IMR-90 (cell line): ENCODE measurements at regions not wholly inside any gene's neighbourhood (a gene's known extent, or its start where the extent isn't known, plus 50 kb on each side); places are given as distances from the start of the nearest gene placed in this dataset.

Source experiments
- ATAC-seq: fragments of 200-7000 bp; cut with Tn5 transposase; 2 replicates; pipeline ENCODE4 v1.9.1; 2020; ENCODE audit warnings: low read depth, mild to moderate bottlenecking, moderate library complexity
- BruUV-seq: library from RNA; stranded (reverse); fragments of 400-500 nt; replicated peaks from 2 replicates; lab custom pipeline; 2021; lab: Mats Ljungman, UMichigan
- CTCF ChIA-PET: fragments of 300-600 bp; formaldehyde crosslinking; extraction: SDS; loops from one replicate; lab custom pipeline; 2021; ENCODE audit warnings: antibody characterized with exemption; lab: Yijun Ruan, JAX
- POLR2A ChIA-PET: fragments of 300-600 bp; sonication (Branson Sonifier 250); formaldehyde crosslinking; loops from one replicate; lab custom pipeline; 2022; ENCODE audit warnings: antibody characterized with exemption; ENCODE audit not compliant: unreplicated experiment; lab: Charles Lee
- DNase-seq: peaks from one replicate; pipeline ENCODE4 v3.0.0; 2013
- H2AFZ ChIP-seq: replicated peaks from 2 replicates; pipeline ENCODE3; 2013; ENCODE audit warnings: low read length, mild to moderate bottlenecking; ENCODE audit not compliant: poor library complexity
- H2AK5ac ChIP-seq: 2 replicates; pipeline ENCODE4 v1.6.1; 2013; ENCODE audit warnings: low read depth, low read length, inconsistent platforms
- H2AK9ac ChIP-seq: replicated peaks from 2 replicates; pipeline ENCODE3; 2013; ENCODE audit warnings: mild to moderate bottlenecking, low read depth, low read length, moderate library complexity; ENCODE audit not compliant: poor library complexity
- H2BK120ac ChIP-seq: 2 replicates; pipeline ENCODE4 v1.6.1; 2013; ENCODE audit warnings: low read depth, low read length, inconsistent platforms
- H2BK15ac ChIP-seq: 3 replicates; pipeline ENCODE4 v1.6.1; 2013; ENCODE audit warnings: low read depth, low read length, inconsistent platforms
- H2BK20ac ChIP-seq: 2 replicates; pipeline ENCODE4 v1.6.1; 2013; ENCODE audit warnings: low read depth, mild to moderate bottlenecking, inconsistent platforms, low read length, moderate library complexity
- H2BK5ac ChIP-seq: 2 replicates; pipeline ENCODE4 v1.6.1; 2013; ENCODE audit warnings: mild to moderate bottlenecking, low read depth, low read length, inconsistent platforms; ENCODE audit not compliant: poor library complexity, severe bottlenecking
- H3K14ac ChIP-seq: replicated peaks from 2 replicates; pipeline ENCODE4 v1.6.1; 2013; ENCODE audit warnings: low read depth, low read length, inconsistent platforms
- H3K18ac ChIP-seq: 2 replicates; pipeline ENCODE4 v1.6.1; 2013; ENCODE audit warnings: low read depth, low read length, control low read depth
- H3K23ac ChIP-seq: 2 replicates; pipeline ENCODE4 v1.6.1; 2013; ENCODE audit warnings: low read depth, low read length, inconsistent platforms
- H3K27ac ChIP-seq: 2 replicates; pipeline ENCODE4 v1.5.1; 2013; ENCODE audit warnings: mild to moderate bottlenecking, control low read depth, low read length; ENCODE audit not compliant: insufficient read depth
- H3K27me3 ChIP-seq: 2 replicates; pipeline ENCODE4 v1.6.1; 2013; ENCODE audit warnings: low read length; ENCODE audit not compliant: control insufficient read depth, insufficient read depth
- H3K36me3 ChIP-seq: 2 replicates; pipeline ENCODE4 v1.6.1; 2013; ENCODE audit warnings: low read length, mixed read lengths; ENCODE audit not compliant: control insufficient read depth, insufficient read depth
- H3K4ac ChIP-seq: 2 replicates; pipeline ENCODE4 v1.6.1; 2013; ENCODE audit warnings: low read depth, low read length, inconsistent platforms
- H3K4me1 ChIP-seq: 2 replicates; pipeline ENCODE4 v1.6.1; 2013; ENCODE audit warnings: low read length, mixed read lengths; ENCODE audit not compliant: control insufficient read depth, insufficient read depth
- H3K4me2 ChIP-seq: 2 replicates; pipeline ENCODE4 v1.6.1; 2013; ENCODE audit warnings: low read depth, mild to moderate bottlenecking, control low read depth, low read length, moderate library complexity
- H3K4me3 ChIP-seq: 2 replicates; pipeline ENCODE4 v1.5.1; 2013; ENCODE audit warnings: low read depth, mild to moderate bottlenecking, control low read depth, low read length, moderate library complexity; ENCODE audit not compliant: insufficient read depth
- H3K56ac ChIP-seq: 2 replicates; pipeline ENCODE4 v1.6.1; 2013; ENCODE audit warnings: low read length, inconsistent platforms; ENCODE audit not compliant: insufficient read depth; ENCODE audit errors: extremely low read depth
- H3K79me1 ChIP-seq, 2 experiments: 2 replicates each; pipeline ENCODE4 v1.6.1; 2013; ENCODE audit warnings: low read length in 2 of 2, inconsistent platforms in 1 of 2, low read depth in 1 of 2
- H3K9ac ChIP-seq: 2 replicates; pipeline ENCODE4 v1.6.1; 2013; ENCODE audit warnings: low read depth, low read length, control low read depth
- H3K9me1 ChIP-seq: 2 replicates; pipeline ENCODE4 v1.6.1; 2013; ENCODE audit warnings: low read length, inconsistent platforms; ENCODE audit not compliant: insufficient read depth
- H3K9me3 ChIP-seq: 2 replicates; pipeline ENCODE4 v1.6.1; 2013; ENCODE audit warnings: low read length; ENCODE audit not compliant: control insufficient read depth, insufficient read depth
- H4K20me1 ChIP-seq: 2 replicates; pipeline ENCODE4 v1.6.1; 2013; ENCODE audit warnings: low read length, inconsistent platforms; ENCODE audit not compliant: insufficient read depth
- H4K5ac ChIP-seq: 2 replicates; pipeline ENCODE4 v1.6.1; 2013; ENCODE audit warnings: mild to moderate bottlenecking, low read depth, low read length, control low read depth
- H4K8ac ChIP-seq, 2 experiments: 2 replicates each; pipeline ENCODE4 v1.6.1; 2013; ENCODE audit warnings: low read depth in 2 of 2, low read length in 2 of 2, control low read depth in 1 of 2, inconsistent platforms in 1 of 2
- H4K91ac ChIP-seq: 2 replicates; pipeline ENCODE4 v1.6.1; 2013; ENCODE audit warnings: low read depth, low read length, inconsistent platforms; ENCODE audit not compliant: insufficient read depth
- MAFK ChIP-seq: IDR thresholded peaks from 2 replicates; pipeline ENCODE4 v1.6.1; 2012; ENCODE audit warnings: low read depth, low read length, improper control_type of control experiment
- RCOR1 ChIP-seq: IDR thresholded peaks from 2 replicates; pipeline ENCODE4 v1.6.1; 2012; ENCODE audit warnings: mild to moderate bottlenecking, low read length, improper control_type of control experiment; ENCODE audit not compliant: insufficient replicate concordance
- RFX5 ChIP-seq: IDR thresholded peaks from 2 replicates; pipeline ENCODE4 v1.8.0; 2012; ENCODE audit warnings: low read depth, mild to moderate bottlenecking, low read length, moderate library complexity
- WGBS, 2 experiments: methylation state at CpG; one replicate each; pipeline versions ENCODE4 v1.1.5 to v1.1.7; 2013; ENCODE audit warnings: missing lambda C conversion rate in 2 of 2; ENCODE audit not compliant: insufficient read length in 1 of 2; ENCODE audit errors: extremely low coverage in 2 of 2; 5-methylcytosine and 5-hydroxymethylcytosine counted together
- dilution Hi-C: fragments of 300-500 bp; cut with HindIII; formaldehyde crosslinking; loops from one replicate; pipeline ENCODE4 v1.14.3; 2018; ENCODE audit warnings: low sequenced_read_pairs; ENCODE audit not compliant: unreplicated experiment
- in situ Hi-C: fragments of 300-500 bp; cut with MboI; formaldehyde crosslinking; loops from 3 replicates; pipeline ENCODE4 v1.14.3; 2019; ENCODE audit warnings: low sequenced_read_pairs, inconsistent platforms, mixed read lengths
- intact Hi-C: fragments of 100-400 bp; cut with micrococcal nuclease; formaldehyde crosslinking; loops from 2 replicates; pipeline ENCODE4 v1.10.0; 2022
- TF ChIP-seq, protein P1 (sequence below): conservative IDR thresholded peaks from 2 replicates; pipeline ENCODE4 v1.5.1; 2012; ENCODE audit warnings: mild to moderate bottlenecking, low read depth, low read length, improper control_type of control experiment
- TF ChIP-seq, protein P2 (sequence below): fragments of 150-350 bp; IDR thresholded peaks from 2 replicates; pipeline ENCODE4 v1.6.1; 2017; ENCODE audit warnings: mild to moderate bottlenecking, antibody characterized with exemption, low read length, low read depth

DNA sequence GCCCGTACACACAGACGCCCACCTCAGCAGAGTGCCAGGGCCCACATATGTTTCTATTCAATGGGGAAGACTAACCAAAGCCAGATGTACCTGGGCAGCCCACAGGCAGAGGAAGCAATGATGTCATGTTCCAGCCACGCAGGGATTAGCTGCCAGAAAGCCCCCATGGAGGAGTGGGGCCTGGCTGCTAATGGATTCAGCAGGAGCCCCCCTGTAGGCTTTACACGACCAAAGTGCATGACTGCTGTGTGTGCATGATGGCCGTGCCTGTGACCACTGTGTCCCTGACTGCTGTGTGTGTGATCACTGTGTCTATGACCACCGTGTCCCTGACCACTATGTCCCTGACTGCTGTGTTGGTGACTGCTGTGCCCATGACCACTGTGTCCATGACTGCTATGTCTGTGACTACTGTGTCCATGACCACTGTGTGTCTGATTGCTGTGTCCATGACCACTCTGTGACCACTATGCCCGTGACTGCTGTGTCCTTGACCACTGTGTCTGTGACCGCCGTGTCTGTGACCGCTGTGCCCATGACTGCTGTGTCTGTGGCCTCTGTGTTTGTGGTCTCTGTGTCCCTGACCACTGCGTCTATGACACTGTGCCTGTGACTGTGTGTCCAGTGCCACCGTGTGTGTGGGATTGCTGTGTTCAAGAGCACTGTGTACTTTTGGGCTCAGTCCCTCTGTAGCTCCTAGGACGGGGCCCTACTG, 409.3 kb downstream of the RPS24 start:
- POLR2A ChIA-PET = no interaction called here
- Histone ChIP-seq H3K4me3 (no peak overlapping the region), H3K27ac (no peak overlapping the region), H3K4me2 (no peak overlapping the region), H4K5ac (no peak overlapping the region), H3K4ac (peak overlapping the region; percentile 35; the same call in 1 of the 2 replicates), H2AK9ac (peak overlapping the region; percentile 52), H3K56ac (no peak overlapping the region), H3K36me3 (no peaks in the 10 kb centered on the region), H3K18ac (no peak overlapping the region), H4K20me1 (peaks cover 3% of the 10 kb centered on the region; the same call in 1 of the 2 replicates), H3K4me1 (peaks cover 10% of the 10 kb centered on the region), H2BK15ac (peak overlapping the region; percentile 52; the same call in 1 of the 3 replicates), H2AFZ (peak overlapping the region; percentile 65), H2BK5ac (no peak overlapping the region), H2AK5ac (peak overlapping the region; percentile 97), H3K27me3 (peaks cover 2% of the 10 kb centered on the region; the same call in 1 of the 2 replicates), H4K91ac (no peak overlapping the region), H3K9ac (no peak overlapping the region), H2BK20ac (no peak overlapping the region; the same call in 1 of the 2 replicates), H4K8ac (no peak overlapping the region), H3K9me3 (no peaks in the 10 kb centered on the region), H2BK120ac (0 out of 2 replicates have a peak overlapping the region, but pooled peaks have one; percentile 19), H3K79me1 (peaks cover 0 to 2% of the 10 kb centered on the region in 2 experiments; a peak in 1 of 4 replicates), H3K9me1 (peaks cover 24% of the 10 kb centered on the region), H3K14ac (0 out of 2 replicates have a peak overlapping the region, but pooled peaks have one; percentile 49), H3K23ac (no peak overlapping the region)
- 87% methylated on average over 6 of the region's 13 CpGs; no CpG with 5 or more reads in 1 of the 2 experiments for WGBS, 2 experiments
- no TSS peak for BruUV-seq
- intact Hi-C loops = no loop called here
- dilution Hi-C loops = no loop called here
- in situ Hi-C loops = no loop called here
- CTCF ChIA-PET = no interaction called here
- DNase-seq = no peak
- ATAC-seq = no peak
- TF ChIP-seq MAFK = no peak
- TF ChIP-seq, protein P1, sequence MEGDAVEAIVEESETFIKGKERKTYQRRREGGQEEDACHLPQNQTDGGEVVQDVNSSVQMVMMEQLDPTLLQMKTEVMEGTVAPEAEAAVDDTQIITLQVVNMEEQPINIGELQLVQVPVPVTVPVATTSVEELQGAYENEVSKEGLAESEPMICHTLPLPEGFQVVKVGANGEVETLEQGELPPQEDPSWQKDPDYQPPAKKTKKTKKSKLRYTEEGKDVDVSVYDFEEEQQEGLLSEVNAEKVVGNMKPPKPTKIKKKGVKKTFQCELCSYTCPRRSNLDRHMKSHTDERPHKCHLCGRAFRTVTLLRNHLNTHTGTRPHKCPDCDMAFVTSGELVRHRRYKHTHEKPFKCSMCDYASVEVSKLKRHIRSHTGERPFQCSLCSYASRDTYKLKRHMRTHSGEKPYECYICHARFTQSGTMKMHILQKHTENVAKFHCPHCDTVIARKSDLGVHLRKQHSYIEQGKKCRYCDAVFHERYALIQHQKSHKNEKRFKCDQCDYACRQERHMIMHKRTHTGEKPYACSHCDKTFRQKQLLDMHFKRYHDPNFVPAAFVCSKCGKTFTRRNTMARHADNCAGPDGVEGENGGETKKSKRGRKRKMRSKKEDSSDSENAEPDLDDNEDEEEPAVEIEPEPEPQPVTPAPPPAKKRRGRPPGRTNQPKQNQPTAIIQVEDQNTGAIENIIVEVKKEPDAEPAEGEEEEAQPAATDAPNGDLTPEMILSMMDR = no peak
- TF ChIP-seq RFX5 = no peak
- TF ChIP-seq, protein P2, sequence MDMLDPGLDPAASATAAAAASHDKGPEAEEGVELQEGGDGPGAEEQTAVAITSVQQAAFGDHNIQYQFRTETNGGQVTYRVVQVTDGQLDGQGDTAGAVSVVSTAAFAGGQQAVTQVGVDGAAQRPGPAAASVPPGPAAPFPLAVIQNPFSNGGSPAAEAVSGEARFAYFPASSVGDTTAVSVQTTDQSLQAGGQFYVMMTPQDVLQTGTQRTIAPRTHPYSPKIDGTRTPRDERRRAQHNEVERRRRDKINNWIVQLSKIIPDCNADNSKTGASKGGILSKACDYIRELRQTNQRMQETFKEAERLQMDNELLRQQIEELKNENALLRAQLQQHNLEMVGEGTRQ = no peak
- no peak for TF ChIP-seq RCOR1
